ENCODE measurements at regions not wholly inside any gene's neighbourhood (a gene's known extent, or its start where the extent isn't known, plus 50 kb on each side); places are given as distances from the start of the nearest gene placed in this dataset.

DNA sequence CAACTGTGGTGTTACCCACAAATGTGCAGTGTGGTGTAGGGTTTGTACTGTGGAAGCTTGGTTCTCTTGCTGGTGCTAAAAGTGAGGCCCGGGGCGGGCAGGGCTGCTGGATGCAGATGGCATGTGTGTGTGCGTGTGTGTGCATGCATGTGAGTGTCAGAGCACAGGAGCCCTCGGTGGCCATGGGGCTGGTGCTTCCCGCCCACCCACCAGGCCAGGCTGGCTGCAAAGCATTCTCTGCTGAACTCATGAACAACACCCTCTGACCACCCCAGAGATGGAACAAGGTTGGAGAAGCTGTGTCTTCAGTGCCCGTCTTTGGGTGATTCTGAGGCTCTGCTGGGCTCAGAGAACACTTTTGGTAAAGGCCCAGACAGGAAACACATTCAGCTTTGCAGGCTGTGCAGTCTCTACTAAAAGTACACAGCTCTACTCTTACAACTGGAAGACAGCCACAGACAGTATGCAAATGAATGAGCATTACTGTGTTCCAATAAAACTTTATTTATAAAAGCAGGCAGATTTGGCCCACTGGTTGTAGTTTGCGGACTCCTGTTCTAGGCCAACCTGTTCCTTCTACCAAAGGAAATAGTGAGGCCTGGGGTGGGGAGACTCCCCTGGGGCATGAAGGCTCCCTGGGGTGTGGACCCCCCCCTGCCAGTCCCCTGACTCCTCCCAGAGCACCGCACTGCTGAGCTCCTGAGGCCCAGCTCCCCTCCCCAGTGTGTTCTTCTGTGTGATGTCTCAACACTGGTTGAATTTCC is 225.3 kb upstream of the HDAC4 start:
- TF ChIP-seq, protein P1, sequence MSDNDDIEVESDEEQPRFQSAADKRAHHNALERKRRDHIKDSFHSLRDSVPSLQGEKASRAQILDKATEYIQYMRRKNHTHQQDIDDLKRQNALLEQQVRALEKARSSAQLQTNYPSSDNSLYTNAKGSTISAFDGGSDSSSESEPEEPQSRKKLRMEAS (IDR thresholded peaks at IDR 0.05): no peak
- TF ChIP-seq TAF1 (conservative IDR thresholded peaks at IDR 0.05) (no peak), GABPA (IDR thresholded peaks at IDR 0.05 in 1 of 2, conservative IDR thresholded peaks at IDR 0.05 in 1 of 2) (no peak), NR2F2 (IDR thresholded peaks at IDR 0.05) (no peak), EGR1 (IDR thresholded peaks at IDR 0.05; ENCODE audit: low read depth in 2 of 2) (no peak), SP1 (IDR thresholded peaks at IDR 0.05) (no peak), FOXA1 (IDR thresholded peaks at IDR 0.05) (no peak), RAD21 (IDR thresholded peaks at IDR 0.05) (no peak), HNF4G (IDR thresholded peaks at IDR 0.05) (no peak), FOXA2 (IDR thresholded peaks at IDR 0.05) (no peak), RXRA (IDR thresholded peaks at IDR 0.05) (no peak)
- TF ChIP-seq, protein P2, sequence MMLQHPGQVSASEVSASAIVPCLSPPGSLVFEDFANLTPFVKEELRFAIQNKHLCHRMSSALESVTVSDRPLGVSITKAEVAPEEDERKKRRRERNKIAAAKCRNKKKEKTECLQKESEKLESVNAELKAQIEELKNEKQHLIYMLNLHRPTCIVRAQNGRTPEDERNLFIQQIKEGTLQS (IDR thresholded peaks at IDR 0.05): no peak
- TF ChIP-seq, protein P3, sequence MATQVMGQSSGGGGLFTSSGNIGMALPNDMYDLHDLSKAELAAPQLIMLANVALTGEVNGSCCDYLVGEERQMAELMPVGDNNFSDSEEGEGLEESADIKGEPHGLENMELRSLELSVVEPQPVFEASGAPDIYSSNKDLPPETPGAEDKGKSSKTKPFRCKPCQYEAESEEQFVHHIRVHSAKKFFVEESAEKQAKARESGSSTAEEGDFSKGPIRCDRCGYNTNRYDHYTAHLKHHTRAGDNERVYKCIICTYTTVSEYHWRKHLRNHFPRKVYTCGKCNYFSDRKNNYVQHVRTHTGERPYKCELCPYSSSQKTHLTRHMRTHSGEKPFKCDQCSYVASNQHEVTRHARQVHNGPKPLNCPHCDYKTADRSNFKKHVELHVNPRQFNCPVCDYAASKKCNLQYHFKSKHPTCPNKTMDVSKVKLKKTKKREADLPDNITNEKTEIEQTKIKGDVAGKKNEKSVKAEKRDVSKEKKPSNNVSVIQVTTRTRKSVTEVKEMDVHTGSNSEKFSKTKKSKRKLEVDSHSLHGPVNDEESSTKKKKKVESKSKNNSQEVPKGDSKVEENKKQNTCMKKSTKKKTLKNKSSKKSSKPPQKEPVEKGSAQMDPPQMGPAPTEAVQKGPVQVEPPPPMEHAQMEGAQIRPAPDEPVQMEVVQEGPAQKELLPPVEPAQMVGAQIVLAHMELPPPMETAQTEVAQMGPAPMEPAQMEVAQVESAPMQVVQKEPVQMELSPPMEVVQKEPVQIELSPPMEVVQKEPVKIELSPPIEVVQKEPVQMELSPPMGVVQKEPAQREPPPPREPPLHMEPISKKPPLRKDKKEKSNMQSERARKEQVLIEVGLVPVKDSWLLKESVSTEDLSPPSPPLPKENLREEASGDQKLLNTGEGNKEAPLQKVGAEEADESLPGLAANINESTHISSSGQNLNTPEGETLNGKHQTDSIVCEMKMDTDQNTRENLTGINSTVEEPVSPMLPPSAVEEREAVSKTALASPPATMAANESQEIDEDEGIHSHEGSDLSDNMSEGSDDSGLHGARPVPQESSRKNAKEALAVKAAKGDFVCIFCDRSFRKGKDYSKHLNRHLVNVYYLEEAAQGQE (IDR thresholded peaks at IDR 0.05): no peak
- TF ChIP-seq, protein P4, sequence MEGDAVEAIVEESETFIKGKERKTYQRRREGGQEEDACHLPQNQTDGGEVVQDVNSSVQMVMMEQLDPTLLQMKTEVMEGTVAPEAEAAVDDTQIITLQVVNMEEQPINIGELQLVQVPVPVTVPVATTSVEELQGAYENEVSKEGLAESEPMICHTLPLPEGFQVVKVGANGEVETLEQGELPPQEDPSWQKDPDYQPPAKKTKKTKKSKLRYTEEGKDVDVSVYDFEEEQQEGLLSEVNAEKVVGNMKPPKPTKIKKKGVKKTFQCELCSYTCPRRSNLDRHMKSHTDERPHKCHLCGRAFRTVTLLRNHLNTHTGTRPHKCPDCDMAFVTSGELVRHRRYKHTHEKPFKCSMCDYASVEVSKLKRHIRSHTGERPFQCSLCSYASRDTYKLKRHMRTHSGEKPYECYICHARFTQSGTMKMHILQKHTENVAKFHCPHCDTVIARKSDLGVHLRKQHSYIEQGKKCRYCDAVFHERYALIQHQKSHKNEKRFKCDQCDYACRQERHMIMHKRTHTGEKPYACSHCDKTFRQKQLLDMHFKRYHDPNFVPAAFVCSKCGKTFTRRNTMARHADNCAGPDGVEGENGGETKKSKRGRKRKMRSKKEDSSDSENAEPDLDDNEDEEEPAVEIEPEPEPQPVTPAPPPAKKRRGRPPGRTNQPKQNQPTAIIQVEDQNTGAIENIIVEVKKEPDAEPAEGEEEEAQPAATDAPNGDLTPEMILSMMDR (IDR thresholded peaks at IDR 0.05; ENCODE audit: low read depth, low read length, missing input control): no peak
- Histone ChIP-seq H3K4me1 (ENCODE audit: control insufficient read depth in 4 of 4, insufficient read depth in 4 of 4, low read length in 3 of 4) (no peaks in the 10 kb centered on the region), H3K9me3 (ENCODE audit: control insufficient read depth in 4 of 4, low read length in 3 of 4) (no peaks in the 10 kb centered on the region), H3K27me3 (ENCODE audit: control insufficient read depth in 4 of 4, insufficient read depth in 4 of 4, low read length in 3 of 4) (no peaks in the 10 kb centered on the region), H3K36me3 (ENCODE audit: control insufficient read depth in 4 of 4, insufficient read depth in 3 of 4, low read depth in 1 of 4, low read length in 3 of 4) (no peaks in the 10 kb centered on the region), H3K4me3 (ENCODE audit: low read depth in 1 of 3, low read length in 3 of 3) (no peak overlapping the region), H3K9ac (ENCODE audit: low read depth in 1 of 2, low read length in 2 of 2) (no peak overlapping the region), H3K27ac (ENCODE audit: low read depth in 1 of 2, low read length in 2 of 2) (no peak overlapping the region)
- no peak for DNase-seq (ENCODE audit: low spot score)
- WGBS: 93% methylated on average over 8 of the region's 8 CpGs

DNA sequence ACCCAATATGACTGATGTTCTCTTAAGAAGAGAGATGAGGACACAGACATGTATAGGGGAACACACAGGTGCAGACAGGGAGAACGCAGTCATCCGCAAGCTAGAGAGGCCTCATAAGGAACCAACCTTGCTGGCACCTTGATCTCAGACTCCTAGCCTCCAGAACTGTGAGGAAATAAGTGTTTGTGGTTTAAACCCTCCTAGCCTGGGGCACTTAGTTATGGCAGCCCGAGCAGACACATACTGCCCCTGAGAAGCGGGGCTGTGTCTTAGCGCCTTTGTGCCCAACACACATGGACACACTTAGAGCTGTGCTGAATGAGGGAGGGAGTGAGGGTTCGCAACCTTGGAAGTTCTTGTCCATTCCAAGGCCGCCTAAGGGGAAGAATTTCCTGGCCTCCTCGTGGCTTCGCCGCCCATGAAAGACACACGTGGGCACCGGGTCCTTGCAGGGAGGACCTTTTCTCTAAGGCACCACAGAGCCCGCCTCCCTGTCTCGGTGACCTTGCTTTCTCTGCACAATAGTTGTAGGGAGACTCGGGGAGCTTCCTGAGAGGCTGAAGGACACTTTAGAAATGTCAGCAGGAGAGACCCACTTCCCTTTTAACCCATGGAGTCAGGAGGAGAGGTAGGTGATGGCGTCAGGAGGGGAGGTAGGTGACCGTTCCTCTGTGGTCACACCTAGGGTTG is 224.5 kb upstream of the HDAC4 start:
- no peak for DNase-seq (ENCODE audit: low spot score)
- Histone ChIP-seq H3K27me3 (ENCODE audit: control insufficient read depth in 4 of 4, insufficient read depth in 4 of 4, low read length in 3 of 4) (peaks cover 0 to under 1% (median 0%) of the 10 kb centered on the region in 4 donors), H3K4me3 (ENCODE audit: low read depth in 1 of 3, low read length in 3 of 3) (no peak overlapping the region), H3K36me3 (ENCODE audit: control insufficient read depth in 4 of 4, insufficient read depth in 3 of 4, low read depth in 1 of 4, low read length in 3 of 4) (no peaks in the 10 kb centered on the region), H3K27ac (ENCODE audit: low read depth in 1 of 2, low read length in 2 of 2) (no peak overlapping the region), H3K4me1 (ENCODE audit: control insufficient read depth in 4 of 4, insufficient read depth in 4 of 4, low read length in 3 of 4) (no peaks in the 10 kb centered on the region), H3K9ac (ENCODE audit: low read depth in 1 of 2, low read length in 2 of 2) (no peak overlapping the region), H3K9me3 (ENCODE audit: control insufficient read depth in 4 of 4, low read length in 3 of 4) (no peaks in the 10 kb centered on the region)
- WGBS: 89% methylated on average over 17 of the region's 17 CpGs
- TF ChIP-seq, protein P1 (IDR thresholded peaks at IDR 0.05): no peak
- TF ChIP-seq, protein P2 (IDR thresholded peaks at IDR 0.05): no peak
- TF ChIP-seq NR2F2 (IDR thresholded peaks at IDR 0.05): no peak
- TF ChIP-seq HNF4A (conservative IDR thresholded peaks at IDR 0.05): no peak
- TF ChIP-seq, protein P5, sequence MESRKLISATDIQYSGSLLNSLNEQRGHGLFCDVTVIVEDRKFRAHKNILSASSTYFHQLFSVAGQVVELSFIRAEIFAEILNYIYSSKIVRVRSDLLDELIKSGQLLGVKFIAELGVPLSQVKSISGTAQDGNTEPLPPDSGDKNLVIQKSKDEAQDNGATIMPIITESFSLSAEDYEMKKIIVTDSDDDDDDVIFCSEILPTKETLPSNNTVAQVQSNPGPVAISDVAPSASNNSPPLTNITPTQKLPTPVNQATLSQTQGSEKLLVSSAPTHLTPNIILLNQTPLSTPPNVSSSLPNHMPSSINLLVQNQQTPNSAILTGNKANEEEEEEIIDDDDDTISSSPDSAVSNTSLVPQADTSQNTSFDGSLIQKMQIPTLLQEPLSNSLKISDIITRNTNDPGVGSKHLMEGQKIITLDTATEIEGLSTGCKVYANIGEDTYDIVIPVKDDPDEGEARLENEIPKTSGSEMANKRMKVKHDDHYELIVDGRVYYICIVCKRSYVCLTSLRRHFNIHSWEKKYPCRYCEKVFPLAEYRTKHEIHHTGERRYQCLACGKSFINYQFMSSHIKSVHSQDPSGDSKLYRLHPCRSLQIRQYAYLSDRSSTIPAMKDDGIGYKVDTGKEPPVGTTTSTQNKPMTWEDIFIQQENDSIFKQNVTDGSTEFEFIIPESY (IDR thresholded peaks at IDR 0.05): no peak
- no peak for TF ChIP-seq FOXA1 (IDR thresholded peaks at IDR 0.05)
- TF ChIP-seq FOXA2 (IDR thresholded peaks at IDR 0.05): no peak
- TF ChIP-seq, protein P4 (IDR thresholded peaks at IDR 0.05; ENCODE audit: low read depth, low read length, missing input control): no peak
- TF ChIP-seq SP1 (IDR thresholded peaks at IDR 0.05): no peak
- no peak for TF ChIP-seq GABPA (IDR thresholded peaks at IDR 0.05 in 1 of 2, conservative IDR thresholded peaks at IDR 0.05 in 1 of 2)
- no peak for TF ChIP-seq HNF4G (IDR thresholded peaks at IDR 0.05)
- TF ChIP-seq RXRA (IDR thresholded peaks at IDR 0.05): no peak
- no peak for TF ChIP-seq EGR1 (IDR thresholded peaks at IDR 0.05; ENCODE audit: low read depth in 2 of 2)

Data from liver (tissue), 8 donors.